Fibroblast of lung (primary cell): ENCODE measurements at regions not wholly inside any gene's neighbourhood (a gene's known extent, or its start where the extent isn't known, plus 50 kb on each side); places are given as distances from the start of the nearest gene placed in this dataset.

Experiments
- DNase-seq, 2 donors: peaks; one replicate each; pipeline versions ENCODE4 v3.0.0 to v3.0.0-alpha.2; 2010; ENCODE audit warnings: low read depth in 2 of 2
- H2AFZ ChIP-seq: 2 replicates; pipeline ENCODE4 v1.5.1; 2012; ENCODE audit warnings: low read length, control low read depth, inconsistent platforms
- H3K27ac ChIP-seq: 2 replicates; pipeline ENCODE4 v1.5.1; 2011; ENCODE audit warnings: low read length, control low read depth; ENCODE audit not compliant: insufficient read depth
- H3K27me3 ChIP-seq: 2 replicates; pipeline ENCODE4 v1.5.1; 2011; ENCODE audit warnings: mild to moderate bottlenecking, low read length; ENCODE audit not compliant: control insufficient read depth, insufficient read depth
- H3K36me3 ChIP-seq: 2 replicates; pipeline ENCODE4 v1.5.1; 2011; ENCODE audit warnings: low read length; ENCODE audit not compliant: control insufficient read depth, insufficient read depth
- H3K4me1 ChIP-seq: 2 replicates; pipeline ENCODE4 v1.5.1; 2011; ENCODE audit warnings: low read length; ENCODE audit not compliant: control insufficient read depth, insufficient read depth; ENCODE audit errors: extremely low read depth
- H3K4me2 ChIP-seq: 2 replicates; pipeline ENCODE4 v1.5.1; 2011; ENCODE audit warnings: low read length, control low read depth; ENCODE audit not compliant: insufficient read depth; ENCODE audit errors: extremely low read depth
- H3K4me3 ChIP-seq, 4 experiments: fragments of 200-600 bp in 1 of 4; sonication (generic) in 1 of 4; replicated peaks in 1 of 4; 2 replicates each; pipeline ENCODE4 v1.5.1; 2011 to 2016; ENCODE audit warnings: low read length in 4 of 4, low read depth in 3 of 4, mild to moderate bottlenecking in 3 of 4, control low read depth in 2 of 4, inconsistent platforms in 1 of 4, mixed read lengths in 1 of 4; ENCODE audit not compliant: insufficient read depth in 1 of 4; ENCODE audit errors: control extremely low read depth in 1 of 4
- H3K79me2 ChIP-seq: 2 replicates; pipeline ENCODE4 v1.5.1; 2012; ENCODE audit warnings: mild to moderate bottlenecking, low read length, inconsistent platforms; ENCODE audit not compliant: control insufficient read depth, insufficient read depth
- H3K9ac ChIP-seq: 2 replicates; pipeline ENCODE4 v1.5.1; 2011; ENCODE audit warnings: mild to moderate bottlenecking, low read length, control low read depth; ENCODE audit not compliant: insufficient read depth
- H3K9me3 ChIP-seq: 2 replicates; pipeline ENCODE4 v1.5.1; 2012; ENCODE audit warnings: low read depth, low read length; ENCODE audit not compliant: control insufficient read depth, insufficient read depth
- H4K20me1 ChIP-seq: 2 replicates; pipeline ENCODE4 v1.5.1; 2011; ENCODE audit warnings: low read length; ENCODE audit not compliant: control insufficient read depth, insufficient read depth; ENCODE audit errors: extremely low read depth
- EZH2 ChIP-seq: IDR thresholded peaks from 2 replicates; pipeline ENCODE4 v1.5.1; 2012; ENCODE audit warnings: low read length, control low read depth, mild to moderate bottlenecking; ENCODE audit errors: missing control alignments
- TF ChIP-seq, protein P1 (sequence below), 2 donors: IDR thresholded peaks in 1 of 2; conservative IDR thresholded peaks in 1 of 2; 1 replicate in 1 of 2; 2 replicates in 1 of 2; pipeline ENCODE4 v1.5.1; 2011 to 2012; ENCODE audit warnings: low read length in 2 of 2, control low read depth in 1 of 2, inconsistent platforms in 1 of 2, low read depth in 1 of 2, mild to moderate bottlenecking in 1 of 2

DNA sequence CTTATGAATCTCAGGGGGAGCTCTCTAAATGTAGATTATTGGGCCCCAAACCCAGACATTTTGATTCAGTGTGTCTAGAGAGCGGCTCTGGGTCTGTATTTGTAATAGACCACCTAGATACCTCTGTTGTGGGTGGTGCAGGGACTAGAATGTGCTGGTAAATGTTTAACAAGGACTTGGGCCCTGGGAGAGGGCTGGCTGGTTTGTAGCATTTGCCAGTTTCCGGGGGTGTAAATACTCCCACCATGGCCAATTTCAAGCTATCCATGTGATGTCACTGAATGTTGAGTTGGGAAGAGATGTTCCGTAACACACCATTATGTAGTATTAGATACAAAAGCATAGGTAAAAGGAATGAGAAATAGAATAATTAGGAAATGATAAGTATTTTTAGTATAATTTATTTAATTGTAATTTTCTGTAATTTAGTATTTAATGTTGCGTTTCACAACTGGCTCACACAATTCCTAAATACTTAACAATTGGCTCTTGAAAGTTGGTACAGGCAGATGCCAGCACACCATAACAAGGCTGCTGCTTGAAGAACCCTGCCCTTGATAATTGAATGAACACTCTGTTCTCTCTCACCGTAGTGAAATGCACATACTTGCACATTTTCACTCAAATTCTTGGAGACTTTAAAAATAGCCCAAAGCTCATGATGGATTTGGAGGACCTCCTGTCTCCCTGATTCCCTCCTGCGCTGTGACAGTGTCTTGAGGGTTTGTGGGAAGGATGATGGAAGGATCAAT, 359.2 kb upstream of the PROK2 start:
- no peak overlapping the region for H3K9ac ChIP-seq
- H3K4me3 ChIP-seq: no peak overlapping the region
- no peak overlapping the region for H3K27ac ChIP-seq
- no peak for DNase-seq
- TF ChIP-seq, protein P1, sequence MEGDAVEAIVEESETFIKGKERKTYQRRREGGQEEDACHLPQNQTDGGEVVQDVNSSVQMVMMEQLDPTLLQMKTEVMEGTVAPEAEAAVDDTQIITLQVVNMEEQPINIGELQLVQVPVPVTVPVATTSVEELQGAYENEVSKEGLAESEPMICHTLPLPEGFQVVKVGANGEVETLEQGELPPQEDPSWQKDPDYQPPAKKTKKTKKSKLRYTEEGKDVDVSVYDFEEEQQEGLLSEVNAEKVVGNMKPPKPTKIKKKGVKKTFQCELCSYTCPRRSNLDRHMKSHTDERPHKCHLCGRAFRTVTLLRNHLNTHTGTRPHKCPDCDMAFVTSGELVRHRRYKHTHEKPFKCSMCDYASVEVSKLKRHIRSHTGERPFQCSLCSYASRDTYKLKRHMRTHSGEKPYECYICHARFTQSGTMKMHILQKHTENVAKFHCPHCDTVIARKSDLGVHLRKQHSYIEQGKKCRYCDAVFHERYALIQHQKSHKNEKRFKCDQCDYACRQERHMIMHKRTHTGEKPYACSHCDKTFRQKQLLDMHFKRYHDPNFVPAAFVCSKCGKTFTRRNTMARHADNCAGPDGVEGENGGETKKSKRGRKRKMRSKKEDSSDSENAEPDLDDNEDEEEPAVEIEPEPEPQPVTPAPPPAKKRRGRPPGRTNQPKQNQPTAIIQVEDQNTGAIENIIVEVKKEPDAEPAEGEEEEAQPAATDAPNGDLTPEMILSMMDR (conservative IDR thresholded peaks at IDR 0.05 in 1 of 2, IDR thresholded peaks at IDR 0.05 in 1 of 2; ENCODE audit: low read depth in 1 of 2, low read length in 2 of 2): no peak
- TF ChIP-seq EZH2: no peak
- H3K4me1 ChIP-seq: no peaks in the 10 kb centered on the region
- no peak overlapping the region for H3K4me2 ChIP-seq
- no peaks in the 10 kb centered on the region for H3K79me2 ChIP-seq
- no peaks in the 10 kb centered on the region for H4K20me1 ChIP-seq
- no peaks in the 10 kb centered on the region for H3K27me3 ChIP-seq
- H3K36me3 ChIP-seq: no peaks in the 10 kb centered on the region
- H2AFZ ChIP-seq: no peak overlapping the region
- H3K9me3 ChIP-seq: no peaks in the 10 kb centered on the region

DNA sequence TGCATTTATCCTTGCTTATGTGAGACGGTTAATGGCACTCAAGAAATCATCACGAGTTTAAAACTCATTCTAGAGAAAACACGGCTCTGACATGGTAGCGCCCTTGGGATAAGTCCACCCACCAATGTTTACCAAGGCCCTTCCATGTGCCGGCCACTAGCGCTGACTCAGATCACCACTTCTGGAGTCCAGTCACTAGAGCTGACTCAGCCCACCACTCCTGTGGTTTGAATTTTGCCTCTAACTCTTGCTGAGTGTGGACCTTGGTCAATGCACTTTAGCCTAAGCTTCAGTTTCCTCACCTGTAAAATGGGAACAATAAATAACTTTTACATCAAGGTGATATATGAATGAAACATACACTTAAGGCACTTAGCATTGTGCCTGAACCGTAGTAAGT, 358.4 kb upstream of the PROK2 start:
- no peak overlapping the region for H3K9ac ChIP-seq
- H3K9me3 ChIP-seq: no peaks in the 10 kb centered on the region
- no peak overlapping the region for H2AFZ ChIP-seq
- peak; percentile 61 to 88 for DNase-seq
- no peak overlapping the region for H3K4me3 ChIP-seq
- TF ChIP-seq EZH2: no peak
- TF ChIP-seq, protein P1 (conservative IDR thresholded peaks at IDR 0.05 in 1 of 2, IDR thresholded peaks at IDR 0.05 in 1 of 2; ENCODE audit: low read depth in 1 of 2, low read length in 2 of 2): no peak
- no peaks in the 10 kb centered on the region for H4K20me1 ChIP-seq
- no peaks in the 10 kb centered on the region for H3K79me2 ChIP-seq
- no peaks in the 10 kb centered on the region for H3K4me1 ChIP-seq
- H3K36me3 ChIP-seq: no peaks in the 10 kb centered on the region
- H3K27me3 ChIP-seq: no peaks in the 10 kb centered on the region
- H3K27ac ChIP-seq: no peak overlapping the region
- no peak overlapping the region for H3K4me2 ChIP-seq

DNA sequence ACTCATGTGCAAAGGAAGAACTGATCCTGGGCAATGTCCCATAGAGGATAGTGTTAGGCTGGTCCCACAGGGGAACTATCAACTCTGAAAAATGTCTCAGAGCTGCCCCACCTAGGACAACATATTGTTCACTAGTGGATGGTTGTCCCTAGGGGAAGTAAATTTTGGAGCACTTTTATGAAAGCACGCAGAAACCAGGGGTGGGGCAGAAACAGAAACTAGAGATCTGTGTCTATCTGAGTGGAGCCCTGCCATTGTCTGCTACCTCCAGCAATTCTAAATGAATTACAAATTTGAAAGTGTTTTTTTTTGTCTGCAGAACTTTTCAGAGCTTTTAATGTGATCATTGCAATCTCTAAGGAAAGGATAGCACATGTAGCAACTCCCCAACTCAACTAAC, 357.1 kb upstream of the PROK2 start:
- Histone ChIP-seq H2AFZ (no peak overlapping the region), H3K4me2 (no peak overlapping the region), H3K4me1 (no peaks in the 10 kb centered on the region), H3K9ac (no peak overlapping the region), H3K27me3 (peaks cover 3% of the 10 kb centered on the region), H3K79me2 (no peaks in the 10 kb centered on the region), H3K36me3 (no peaks in the 10 kb centered on the region), H3K4me3 (no peak overlapping the region), H3K9me3 (no peaks in the 10 kb centered on the region), H4K20me1 (no peaks in the 10 kb centered on the region), H3K27ac (no peak overlapping the region)
- DNase-seq: no peak
- TF ChIP-seq, protein P1 (conservative IDR thresholded peaks at IDR 0.05 in 1 of 2, IDR thresholded peaks at IDR 0.05 in 1 of 2; ENCODE audit: low read depth in 1 of 2, low read length in 2 of 2): no peak
- TF ChIP-seq EZH2: no peak
